Left lung (tissue), 4 donors: ENCODE measurements at regions not wholly inside any gene's neighbourhood (a gene's known extent, or its start where the extent isn't known, plus 50 kb on each side); places are given as distances from the start of the nearest gene placed in this dataset.

Experiments used
- ATAC-seq: fragments of 200-7000 bp; cut with Tn5 transposase; one replicate; pipeline ENCODE4 v1.9.1; 2020; ENCODE audit warnings: moderate library complexity
- DNase-seq, 4 donors: peaks; one replicate each; pipeline ENCODE4 v3.0.0-alpha.2; 2013 to 2020
- H3K27ac ChIP-seq, 2 donors: fragments of 200-600 bp; sonication (generic) in 1 of 2; one replicate each; pipeline versions ENCODE4 v1.5.0 to v1.8.0; 2020 to 2021
- H3K27me3 ChIP-seq, 2 donors: fragments of 200-600 bp; sonication (generic) in 1 of 2; one replicate each; pipeline versions ENCODE4 v1.5.0 to v1.8.0; 2020 to 2021
- H3K36me3 ChIP-seq, 2 donors: fragments of 200-600 bp; sonication (generic) in 1 of 2; one replicate each; pipeline versions ENCODE4 v1.5.0 to v1.8.0; 2020 to 2021
- H3K4me1 ChIP-seq, 2 donors: fragments of 200-600 bp; one replicate each; pipeline ENCODE4 v1.8.0; 2021
- H3K4me3 ChIP-seq, 2 donors: fragments of 200-600 bp; sonication (generic) in 1 of 2; one replicate each; pipeline versions ENCODE4 v1.5.0 to v1.8.0; 2020 to 2021; ENCODE audit warnings: mild to moderate bottlenecking in 1 of 2
- H3K9me3 ChIP-seq, 2 donors: fragments of 200-600 bp; sonication (generic) in 1 of 2; one replicate each; pipeline versions ENCODE4 v1.5.0 to v1.8.0; 2020 to 2021
- intact Hi-C, 2 donors: fragments of 100-400 bp; cut with DNase I; formaldehyde crosslinking; loops; one replicate each; pipeline versions ENCODE4 v1.11.2 to v1.14.2; 2022
- TF ChIP-seq, protein P1 (sequence below), 2 donors: fragments of 200-600 bp; sonication (generic) in 1 of 2; IDR thresholded peaks; one replicate each; pipeline versions ENCODE4 v1.5.0 to v1.8.0; 2021; ENCODE audit warnings: antibody characterized with exemption in 2 of 2
- donor health status: DM: no; HTN: yes; CAD: no.
- donor health status: DM: no; HTN: no; CAD: no.

DNA sequence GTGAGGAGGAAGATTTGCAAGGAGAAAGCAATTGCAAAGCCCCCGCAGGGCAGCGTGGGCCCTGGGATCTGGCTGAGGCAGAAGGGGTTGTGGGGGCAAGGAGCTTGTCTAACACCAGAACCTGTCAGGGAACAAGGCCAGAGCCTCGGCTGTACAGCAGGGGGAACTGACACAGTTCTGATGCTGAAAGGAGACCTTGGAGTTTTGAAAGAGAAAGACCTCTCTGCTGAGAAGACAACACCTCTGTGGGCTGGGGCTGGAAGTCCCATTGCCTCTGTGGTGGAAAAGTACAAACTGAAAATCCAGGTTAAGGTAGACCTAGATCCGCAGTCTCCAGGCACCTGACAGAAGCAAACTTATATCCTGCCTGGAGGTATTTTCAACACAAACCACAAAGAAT lies 86.9 kb upstream of the CST7 start:
- H3K27me3 ChIP-seq, result no peaks in the 10 kb centered on the region
- H3K27ac ChIP-seq, result no peak overlapping the region
- no peak for ATAC-seq
- intact Hi-C loops, result no loop called here
- TF ChIP-seq, protein P1, sequence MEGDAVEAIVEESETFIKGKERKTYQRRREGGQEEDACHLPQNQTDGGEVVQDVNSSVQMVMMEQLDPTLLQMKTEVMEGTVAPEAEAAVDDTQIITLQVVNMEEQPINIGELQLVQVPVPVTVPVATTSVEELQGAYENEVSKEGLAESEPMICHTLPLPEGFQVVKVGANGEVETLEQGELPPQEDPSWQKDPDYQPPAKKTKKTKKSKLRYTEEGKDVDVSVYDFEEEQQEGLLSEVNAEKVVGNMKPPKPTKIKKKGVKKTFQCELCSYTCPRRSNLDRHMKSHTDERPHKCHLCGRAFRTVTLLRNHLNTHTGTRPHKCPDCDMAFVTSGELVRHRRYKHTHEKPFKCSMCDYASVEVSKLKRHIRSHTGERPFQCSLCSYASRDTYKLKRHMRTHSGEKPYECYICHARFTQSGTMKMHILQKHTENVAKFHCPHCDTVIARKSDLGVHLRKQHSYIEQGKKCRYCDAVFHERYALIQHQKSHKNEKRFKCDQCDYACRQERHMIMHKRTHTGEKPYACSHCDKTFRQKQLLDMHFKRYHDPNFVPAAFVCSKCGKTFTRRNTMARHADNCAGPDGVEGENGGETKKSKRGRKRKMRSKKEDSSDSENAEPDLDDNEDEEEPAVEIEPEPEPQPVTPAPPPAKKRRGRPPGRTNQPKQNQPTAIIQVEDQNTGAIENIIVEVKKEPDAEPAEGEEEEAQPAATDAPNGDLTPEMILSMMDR (IDR thresholded peaks at IDR 0.05), result no peak
- no peaks in the 10 kb centered on the region for H3K36me3 ChIP-seq
- H3K4me1 ChIP-seq, result no peaks in the 10 kb centered on the region
- no peak overlapping the region for H3K4me3 ChIP-seq
- peaks cover 0 to 28% of the 10 kb centered on the region in 2 donors for H3K9me3 ChIP-seq
- DNase-seq, result no peak

GRCh38 chr20:24862606-24863005 lies 86.5 kb upstream of the CST7 start:
- no peaks in the 10 kb centered on the region for H3K36me3 ChIP-seq
- H3K4me1 ChIP-seq, result no peaks in the 10 kb centered on the region
- no peaks in the 10 kb centered on the region for H3K27me3 ChIP-seq
- TF ChIP-seq, protein P1 (IDR thresholded peaks at IDR 0.05), result no peak
- ATAC-seq (no peak), DNase-seq (no peak)
- H3K4me3 ChIP-seq, result no peak overlapping the region
- H3K9me3 ChIP-seq, result peaks cover 0 to 24% of the 10 kb centered on the region in 2 donors
- H3K27ac ChIP-seq, result no peak overlapping the region
- intact Hi-C loops, result no loop called here

GRCh38 chr20:24863356-24863755 lies 85.7 kb upstream of the CST7 start:
- intact Hi-C loops, result no loop called here
- Histone ChIP-seq H3K27me3 (no peaks in the 10 kb centered on the region), H3K9me3 (peaks cover 0 to 24% of the 10 kb centered on the region in 2 donors), H3K4me3 (no peak overlapping the region), H3K27ac (no peak overlapping the region), H3K36me3 (no peaks in the 10 kb centered on the region), H3K4me1 (no peaks in the 10 kb centered on the region)
- no peak for ATAC-seq
- peak in 2 of 4 donors; percentile 59 to 75 for DNase-seq
- TF ChIP-seq, protein P1 (IDR thresholded peaks at IDR 0.05), result no peak

GRCh38 chr20:24866008-24866407 lies 83.1 kb upstream of the CST7 start:
- Histone ChIP-seq H3K4me1 (no peaks in the 10 kb centered on the region), H3K27ac (no peak overlapping the region), H3K9me3 (peaks cover 0 to 24% of the 10 kb centered on the region in 2 donors), H3K4me3 (no peak overlapping the region), H3K36me3 (no peaks in the 10 kb centered on the region), H3K27me3 (no peaks in the 10 kb centered on the region)
- intact Hi-C loops, result no loop called here
- ATAC-seq (no peak), DNase-seq (no peak)
- TF ChIP-seq, protein P1 (IDR thresholded peaks at IDR 0.05), result no peak

GRCh38 chr20:24866742-24867141 lies 82.3 kb upstream of the CST7 start:
- ATAC-seq, result no peak
- Histone ChIP-seq H3K27ac (no peak overlapping the region), H3K27me3 (peaks cover 0 to 5% of the 10 kb centered on the region in 2 donors), H3K9me3 (peaks cover 0 to 24% of the 10 kb centered on the region in 2 donors), H3K4me3 (no peak overlapping the region), H3K36me3 (no peaks in the 10 kb centered on the region), H3K4me1 (no peaks in the 10 kb centered on the region)
- TF ChIP-seq, protein P1 (IDR thresholded peaks at IDR 0.05), result no peak
- intact Hi-C loops, result no loop called here
- DNase-seq, result no peak
